IMR-90 (cell line): ENCODE measurements at regions not wholly inside any gene's neighbourhood (a gene's known extent, or its start where the extent isn't known, plus 50 kb on each side); places are given as distances from the start of the nearest gene placed in this dataset.

Source experiments
- ATAC-seq: fragments of 200-7000 bp; cut with Tn5 transposase; 2 replicates; pipeline ENCODE4 v1.9.1; 2020; ENCODE audit warnings: low read depth, mild to moderate bottlenecking, moderate library complexity
- BruUV-seq: library from RNA; stranded (reverse); fragments of 400-500 nt; replicated peaks from 2 replicates; lab custom pipeline; 2021; lab: Mats Ljungman, UMichigan
- CTCF ChIA-PET: fragments of 300-600 bp; formaldehyde crosslinking; extraction: SDS; loops from one replicate; lab custom pipeline; 2021; ENCODE audit warnings: antibody characterized with exemption; lab: Yijun Ruan, JAX
- POLR2A ChIA-PET: fragments of 300-600 bp; sonication (Branson Sonifier 250); formaldehyde crosslinking; loops from one replicate; lab custom pipeline; 2022; ENCODE audit warnings: antibody characterized with exemption; ENCODE audit not compliant: unreplicated experiment; lab: Charles Lee
- DNase-seq: peaks from one replicate; pipeline ENCODE4 v3.0.0; 2013
- H2AFZ ChIP-seq: replicated peaks from 2 replicates; pipeline ENCODE3; 2013; ENCODE audit warnings: low read length, mild to moderate bottlenecking; ENCODE audit not compliant: poor library complexity
- H2AK5ac ChIP-seq: 2 replicates; pipeline ENCODE4 v1.6.1; 2013; ENCODE audit warnings: low read depth, low read length, inconsistent platforms
- H2AK9ac ChIP-seq: replicated peaks from 2 replicates; pipeline ENCODE3; 2013; ENCODE audit warnings: mild to moderate bottlenecking, low read depth, low read length, moderate library complexity; ENCODE audit not compliant: poor library complexity
- H2BK120ac ChIP-seq: 2 replicates; pipeline ENCODE4 v1.6.1; 2013; ENCODE audit warnings: low read depth, low read length, inconsistent platforms
- H2BK15ac ChIP-seq: 3 replicates; pipeline ENCODE4 v1.6.1; 2013; ENCODE audit warnings: low read depth, low read length, inconsistent platforms
- H2BK20ac ChIP-seq: 2 replicates; pipeline ENCODE4 v1.6.1; 2013; ENCODE audit warnings: low read depth, mild to moderate bottlenecking, inconsistent platforms, low read length, moderate library complexity
- H2BK5ac ChIP-seq: 2 replicates; pipeline ENCODE4 v1.6.1; 2013; ENCODE audit warnings: mild to moderate bottlenecking, low read depth, low read length, inconsistent platforms; ENCODE audit not compliant: poor library complexity, severe bottlenecking
- H3K14ac ChIP-seq: replicated peaks from 2 replicates; pipeline ENCODE4 v1.6.1; 2013; ENCODE audit warnings: low read depth, low read length, inconsistent platforms
- H3K18ac ChIP-seq: 2 replicates; pipeline ENCODE4 v1.6.1; 2013; ENCODE audit warnings: low read depth, low read length, control low read depth
- H3K23ac ChIP-seq: 2 replicates; pipeline ENCODE4 v1.6.1; 2013; ENCODE audit warnings: low read depth, low read length, inconsistent platforms
- H3K27ac ChIP-seq: 2 replicates; pipeline ENCODE4 v1.5.1; 2013; ENCODE audit warnings: mild to moderate bottlenecking, control low read depth, low read length; ENCODE audit not compliant: insufficient read depth
- H3K27me3 ChIP-seq: 2 replicates; pipeline ENCODE4 v1.6.1; 2013; ENCODE audit warnings: low read length; ENCODE audit not compliant: control insufficient read depth, insufficient read depth
- H3K36me3 ChIP-seq: 2 replicates; pipeline ENCODE4 v1.6.1; 2013; ENCODE audit warnings: low read length, mixed read lengths; ENCODE audit not compliant: control insufficient read depth, insufficient read depth
- H3K4ac ChIP-seq: 2 replicates; pipeline ENCODE4 v1.6.1; 2013; ENCODE audit warnings: low read depth, low read length, inconsistent platforms
- H3K4me1 ChIP-seq: 2 replicates; pipeline ENCODE4 v1.6.1; 2013; ENCODE audit warnings: low read length, mixed read lengths; ENCODE audit not compliant: control insufficient read depth, insufficient read depth
- H3K4me2 ChIP-seq: 2 replicates; pipeline ENCODE4 v1.6.1; 2013; ENCODE audit warnings: low read depth, mild to moderate bottlenecking, control low read depth, low read length, moderate library complexity
- H3K4me3 ChIP-seq: 2 replicates; pipeline ENCODE4 v1.5.1; 2013; ENCODE audit warnings: low read depth, mild to moderate bottlenecking, control low read depth, low read length, moderate library complexity; ENCODE audit not compliant: insufficient read depth
- H3K56ac ChIP-seq: 2 replicates; pipeline ENCODE4 v1.6.1; 2013; ENCODE audit warnings: low read length, inconsistent platforms; ENCODE audit not compliant: insufficient read depth; ENCODE audit errors: extremely low read depth
- H3K79me1 ChIP-seq, 2 experiments: 2 replicates each; pipeline ENCODE4 v1.6.1; 2013; ENCODE audit warnings: low read length in 2 of 2, inconsistent platforms in 1 of 2, low read depth in 1 of 2
- H3K9ac ChIP-seq: 2 replicates; pipeline ENCODE4 v1.6.1; 2013; ENCODE audit warnings: low read depth, low read length, control low read depth
- H3K9me1 ChIP-seq: 2 replicates; pipeline ENCODE4 v1.6.1; 2013; ENCODE audit warnings: low read length, inconsistent platforms; ENCODE audit not compliant: insufficient read depth
- H3K9me3 ChIP-seq: 2 replicates; pipeline ENCODE4 v1.6.1; 2013; ENCODE audit warnings: low read length; ENCODE audit not compliant: control insufficient read depth, insufficient read depth
- H4K20me1 ChIP-seq: 2 replicates; pipeline ENCODE4 v1.6.1; 2013; ENCODE audit warnings: low read length, inconsistent platforms; ENCODE audit not compliant: insufficient read depth
- H4K5ac ChIP-seq: 2 replicates; pipeline ENCODE4 v1.6.1; 2013; ENCODE audit warnings: mild to moderate bottlenecking, low read depth, low read length, control low read depth
- H4K8ac ChIP-seq, 2 experiments: 2 replicates each; pipeline ENCODE4 v1.6.1; 2013; ENCODE audit warnings: low read depth in 2 of 2, low read length in 2 of 2, control low read depth in 1 of 2, inconsistent platforms in 1 of 2
- H4K91ac ChIP-seq: 2 replicates; pipeline ENCODE4 v1.6.1; 2013; ENCODE audit warnings: low read depth, low read length, inconsistent platforms; ENCODE audit not compliant: insufficient read depth
- BHLHE40 ChIP-seq: fragments of 150-350 bp; IDR thresholded peaks from 2 replicates; pipeline ENCODE4 v1.6.1; 2016; ENCODE audit warnings: mild to moderate bottlenecking, low read depth, low read length
- CEBPB ChIP-seq: IDR thresholded peaks from 2 replicates; pipeline ENCODE4 v1.6.1; 2012; ENCODE audit warnings: low read depth, low read length, improper control_type of control experiment
- CHD1 ChIP-seq: IDR thresholded peaks from 2 replicates; pipeline ENCODE4 v1.6.1; 2012; ENCODE audit warnings: low read depth, low read length, improper control_type of control experiment
- FOS ChIP-seq: fragments of 150-350 bp; IDR thresholded peaks from 2 replicates; pipeline ENCODE4 v1.6.1; 2016; ENCODE audit warnings: low read depth, low read length
- MAFK ChIP-seq: IDR thresholded peaks from 2 replicates; pipeline ENCODE4 v1.6.1; 2012; ENCODE audit warnings: low read depth, low read length, improper control_type of control experiment
- MAZ ChIP-seq: IDR thresholded peaks from 2 replicates; pipeline ENCODE4 v1.6.1; 2012; ENCODE audit warnings: low read depth, mild to moderate bottlenecking, low read length, improper control_type of control experiment, moderate library complexity, borderline replicate concordance
- MXI1 ChIP-seq: IDR thresholded peaks from 2 replicates; pipeline ENCODE4 v1.6.1; 2012; ENCODE audit warnings: low read depth, mild to moderate bottlenecking, low read length, moderate library complexity, borderline replicate concordance
- NFE2L2 ChIP-seq: fragments of 150-350 bp; IDR thresholded peaks from 2 replicates; pipeline ENCODE4 v1.6.1; 2016; ENCODE audit warnings: low read depth, mild to moderate bottlenecking, low read length
- POLR2A ChIP-seq: IDR thresholded peaks from 2 replicates; pipeline ENCODE4 v1.6.1; 2012; ENCODE audit warnings: mild to moderate bottlenecking, low read depth, low read length
- RAD21 ChIP-seq: IDR thresholded peaks from 2 replicates; pipeline ENCODE4 v1.6.1; 2012; ENCODE audit warnings: low read length, improper control_type of control experiment
- RCOR1 ChIP-seq: IDR thresholded peaks from 2 replicates; pipeline ENCODE4 v1.6.1; 2012; ENCODE audit warnings: mild to moderate bottlenecking, low read length, improper control_type of control experiment; ENCODE audit not compliant: insufficient replicate concordance
- RFX5 ChIP-seq: IDR thresholded peaks from 2 replicates; pipeline ENCODE4 v1.8.0; 2012; ENCODE audit warnings: low read depth, mild to moderate bottlenecking, low read length, moderate library complexity
- SMC3 ChIP-seq: fragments of 150-350 bp; IDR thresholded peaks from 2 replicates; pipeline ENCODE4 v1.6.1; 2016; ENCODE audit warnings: low read depth, mild to moderate bottlenecking, antibody characterized with exemption, low read length, moderate library complexity
- WGBS, 2 experiments: methylation state at CpG; one replicate each; pipeline versions ENCODE4 v1.1.5 to v1.1.7; 2013; ENCODE audit warnings: missing lambda C conversion rate in 2 of 2; ENCODE audit not compliant: insufficient read length in 1 of 2; ENCODE audit errors: extremely low coverage in 2 of 2; 5-methylcytosine and 5-hydroxymethylcytosine counted together
- dilution Hi-C: fragments of 300-500 bp; cut with HindIII; formaldehyde crosslinking; loops from one replicate; pipeline ENCODE4 v1.14.3; 2018; ENCODE audit warnings: low sequenced_read_pairs; ENCODE audit not compliant: unreplicated experiment
- in situ Hi-C: fragments of 300-500 bp; cut with MboI; formaldehyde crosslinking; loops from 3 replicates; pipeline ENCODE4 v1.14.3; 2019; ENCODE audit warnings: low sequenced_read_pairs, inconsistent platforms, mixed read lengths
- intact Hi-C: fragments of 100-400 bp; cut with micrococcal nuclease; formaldehyde crosslinking; loops from 2 replicates; pipeline ENCODE4 v1.10.0; 2022
- TF ChIP-seq, protein P1 (sequence below): fragments of 150-350 bp; IDR thresholded peaks from 2 replicates; pipeline ENCODE4 v1.6.1; 2017; ENCODE audit warnings: mild to moderate bottlenecking, antibody characterized with exemption, low read length, low read depth
- TF ChIP-seq, protein P2 (sequence below): fragments of 150-350 bp; IDR thresholded peaks from 2 replicates; pipeline ENCODE4 v1.6.1; 2016; ENCODE audit warnings: low read depth, mild to moderate bottlenecking, low read length, moderate library complexity, borderline replicate concordance
- TF ChIP-seq, protein P3 (sequence below): conservative IDR thresholded peaks from 2 replicates; pipeline ENCODE4 v1.5.1; 2012; ENCODE audit warnings: mild to moderate bottlenecking, low read depth, low read length, improper control_type of control experiment

DNA sequence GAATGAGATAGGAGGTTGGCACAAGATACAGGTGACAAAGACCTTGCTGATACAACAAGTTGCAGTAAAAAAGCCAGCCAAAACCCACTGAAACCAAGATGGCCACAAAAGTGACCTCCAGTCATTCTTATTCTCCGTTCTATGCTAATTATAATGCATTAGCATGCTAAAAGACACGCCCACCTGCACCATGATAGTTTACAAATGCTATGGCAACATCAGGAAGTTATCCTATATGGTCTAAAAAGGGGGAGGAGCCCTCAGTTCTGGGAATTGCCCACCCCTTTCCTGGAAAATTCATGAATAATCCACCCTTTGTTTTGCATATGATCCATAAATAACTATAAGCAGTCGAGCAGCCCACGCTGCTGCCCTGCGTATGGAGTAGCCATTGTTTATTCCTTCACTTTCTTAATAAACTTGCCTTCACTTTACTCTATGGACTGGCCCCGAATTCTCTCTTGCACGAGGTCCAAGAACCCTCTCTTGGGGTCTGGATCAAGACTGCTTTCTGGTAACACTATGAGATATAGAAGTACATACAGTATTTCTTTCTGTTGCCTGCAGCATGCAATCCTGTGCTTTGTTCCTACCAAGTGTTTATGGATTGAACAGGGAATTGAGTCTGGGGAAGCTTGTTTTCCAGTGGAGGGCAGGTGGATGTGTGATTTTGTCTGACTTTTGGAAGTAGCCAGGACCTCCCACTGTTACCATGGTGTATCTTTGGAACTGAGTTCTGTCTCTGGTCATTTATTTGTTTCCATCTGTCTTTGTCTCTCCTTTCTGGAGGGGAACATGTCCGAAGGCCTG lies 72.0 kb upstream of the TGM3 start:
- in situ Hi-C loops = no loop called here

More for the DNA sequence above, 72.0 kb upstream of the TGM3 start:
- H2AFZ ChIP-seq = no peak overlapping the region
- no CpG with 5 or more reads among the region's 8 CpGs for WGBS, 2 experiments
- H3K27me3 ChIP-seq = peaks cover 2% of the 10 kb centered on the region; the same call in 1 of the 2 replicates
- no peak overlapping the region for H2AK5ac ChIP-seq
- H3K27ac ChIP-seq = no peak overlapping the region
- TF ChIP-seq, protein P1, sequence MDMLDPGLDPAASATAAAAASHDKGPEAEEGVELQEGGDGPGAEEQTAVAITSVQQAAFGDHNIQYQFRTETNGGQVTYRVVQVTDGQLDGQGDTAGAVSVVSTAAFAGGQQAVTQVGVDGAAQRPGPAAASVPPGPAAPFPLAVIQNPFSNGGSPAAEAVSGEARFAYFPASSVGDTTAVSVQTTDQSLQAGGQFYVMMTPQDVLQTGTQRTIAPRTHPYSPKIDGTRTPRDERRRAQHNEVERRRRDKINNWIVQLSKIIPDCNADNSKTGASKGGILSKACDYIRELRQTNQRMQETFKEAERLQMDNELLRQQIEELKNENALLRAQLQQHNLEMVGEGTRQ = no peak
- TF ChIP-seq RCOR1 (no peak), MXI1 (no peak), CEBPB (no peak), BHLHE40 (no peak), RFX5 (no peak), POLR2A (no peak), RAD21 (no peak), SMC3 (no peak), NFE2L2 (no peak), MAZ (no peak), MAFK (no peak), FOS (no peak), CHD1 (no peak)
- TF ChIP-seq, protein P2, sequence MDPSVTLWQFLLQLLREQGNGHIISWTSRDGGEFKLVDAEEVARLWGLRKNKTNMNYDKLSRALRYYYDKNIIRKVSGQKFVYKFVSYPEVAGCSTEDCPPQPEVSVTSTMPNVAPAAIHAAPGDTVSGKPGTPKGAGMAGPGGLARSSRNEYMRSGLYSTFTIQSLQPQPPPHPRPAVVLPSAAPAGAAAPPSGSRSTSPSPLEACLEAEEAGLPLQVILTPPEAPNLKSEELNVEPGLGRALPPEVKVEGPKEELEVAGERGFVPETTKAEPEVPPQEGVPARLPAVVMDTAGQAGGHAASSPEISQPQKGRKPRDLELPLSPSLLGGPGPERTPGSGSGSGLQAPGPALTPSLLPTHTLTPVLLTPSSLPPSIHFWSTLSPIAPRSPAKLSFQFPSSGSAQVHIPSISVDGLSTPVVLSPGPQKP = no peak
- TF ChIP-seq, protein P3, sequence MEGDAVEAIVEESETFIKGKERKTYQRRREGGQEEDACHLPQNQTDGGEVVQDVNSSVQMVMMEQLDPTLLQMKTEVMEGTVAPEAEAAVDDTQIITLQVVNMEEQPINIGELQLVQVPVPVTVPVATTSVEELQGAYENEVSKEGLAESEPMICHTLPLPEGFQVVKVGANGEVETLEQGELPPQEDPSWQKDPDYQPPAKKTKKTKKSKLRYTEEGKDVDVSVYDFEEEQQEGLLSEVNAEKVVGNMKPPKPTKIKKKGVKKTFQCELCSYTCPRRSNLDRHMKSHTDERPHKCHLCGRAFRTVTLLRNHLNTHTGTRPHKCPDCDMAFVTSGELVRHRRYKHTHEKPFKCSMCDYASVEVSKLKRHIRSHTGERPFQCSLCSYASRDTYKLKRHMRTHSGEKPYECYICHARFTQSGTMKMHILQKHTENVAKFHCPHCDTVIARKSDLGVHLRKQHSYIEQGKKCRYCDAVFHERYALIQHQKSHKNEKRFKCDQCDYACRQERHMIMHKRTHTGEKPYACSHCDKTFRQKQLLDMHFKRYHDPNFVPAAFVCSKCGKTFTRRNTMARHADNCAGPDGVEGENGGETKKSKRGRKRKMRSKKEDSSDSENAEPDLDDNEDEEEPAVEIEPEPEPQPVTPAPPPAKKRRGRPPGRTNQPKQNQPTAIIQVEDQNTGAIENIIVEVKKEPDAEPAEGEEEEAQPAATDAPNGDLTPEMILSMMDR = no peak
- no peak overlapping the region for H2AK9ac ChIP-seq
- H3K56ac ChIP-seq = no peak overlapping the region
- H4K8ac ChIP-seq = no peak overlapping the region
- no peak overlapping the region for H3K4me2 ChIP-seq
- H3K18ac ChIP-seq = no peak overlapping the region
- H3K14ac ChIP-seq = no peak overlapping the region
- DNase-seq = no peak
- H4K20me1 ChIP-seq = no peaks in the 10 kb centered on the region
- no peak overlapping the region for H3K4me3 ChIP-seq
- no peak overlapping the region for H2BK20ac ChIP-seq
- CTCF ChIA-PET = no interaction called here
- H3K9me3 ChIP-seq = no peaks in the 10 kb centered on the region
- no peaks in the 10 kb centered on the region for H3K9me1 ChIP-seq
- no peak overlapping the region for H4K91ac ChIP-seq
- dilution Hi-C loops (no loop called here), intact Hi-C loops (no loop called here)
- H3K23ac ChIP-seq = no peak overlapping the region
- H3K4me1 ChIP-seq = no peaks in the 10 kb centered on the region
- no TSS peak for BruUV-seq
- H4K5ac ChIP-seq = no peak overlapping the region
- H3K36me3 ChIP-seq = no peaks in the 10 kb centered on the region
- no peak overlapping the region for H2BK5ac ChIP-seq
- H3K4ac ChIP-seq = no peak overlapping the region
- no peak overlapping the region for H2BK120ac ChIP-seq
- H3K9ac ChIP-seq = no peak overlapping the region
- no peak overlapping the region for H2BK15ac ChIP-seq
- ATAC-seq = no peak
- POLR2A ChIA-PET = no interaction called here
- no peaks in the 10 kb centered on the region for H3K79me1 ChIP-seq
